B cell (primary cell): ENCODE measurements at regions not wholly inside any gene's neighbourhood (a gene's known extent, or its start where the extent isn't known, plus 50 kb on each side); places are given as distances from the start of the nearest gene placed in this dataset.

Source experiments
- EZH2 ChIP-seq: IDR thresholded peaks from 2 replicates; pipeline ENCODE4 v1.6.1; 2012; ENCODE audit warnings: borderline replicate concordance, low read depth, mild to moderate bottlenecking, moderate library complexity, low read length; ENCODE audit not compliant: insufficient read depth, poor library complexity, severe bottlenecking
- TF ChIP-seq, protein P1 (sequence below): fragments of 200-600 bp; IDR thresholded peaks from one replicate; pipeline ENCODE4 v1.8.0; 2022; ENCODE audit warnings: antibody characterized with exemption, mild to moderate bottlenecking

- TF ChIP-seq, protein P1, sequence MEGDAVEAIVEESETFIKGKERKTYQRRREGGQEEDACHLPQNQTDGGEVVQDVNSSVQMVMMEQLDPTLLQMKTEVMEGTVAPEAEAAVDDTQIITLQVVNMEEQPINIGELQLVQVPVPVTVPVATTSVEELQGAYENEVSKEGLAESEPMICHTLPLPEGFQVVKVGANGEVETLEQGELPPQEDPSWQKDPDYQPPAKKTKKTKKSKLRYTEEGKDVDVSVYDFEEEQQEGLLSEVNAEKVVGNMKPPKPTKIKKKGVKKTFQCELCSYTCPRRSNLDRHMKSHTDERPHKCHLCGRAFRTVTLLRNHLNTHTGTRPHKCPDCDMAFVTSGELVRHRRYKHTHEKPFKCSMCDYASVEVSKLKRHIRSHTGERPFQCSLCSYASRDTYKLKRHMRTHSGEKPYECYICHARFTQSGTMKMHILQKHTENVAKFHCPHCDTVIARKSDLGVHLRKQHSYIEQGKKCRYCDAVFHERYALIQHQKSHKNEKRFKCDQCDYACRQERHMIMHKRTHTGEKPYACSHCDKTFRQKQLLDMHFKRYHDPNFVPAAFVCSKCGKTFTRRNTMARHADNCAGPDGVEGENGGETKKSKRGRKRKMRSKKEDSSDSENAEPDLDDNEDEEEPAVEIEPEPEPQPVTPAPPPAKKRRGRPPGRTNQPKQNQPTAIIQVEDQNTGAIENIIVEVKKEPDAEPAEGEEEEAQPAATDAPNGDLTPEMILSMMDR, result no peak
- TF ChIP-seq EZH2, result no peak
Observed at GRCh38 chr6:156164701-156165452, 612.3 kb upstream of the ARID1B start.
